ENCODE measurements at regions not wholly inside any gene's neighbourhood (a gene's known extent, or its start where the extent isn't known, plus 50 kb on each side); places are given as distances from the start of the nearest gene placed in this dataset.
"Not testable (repeated sequence)": the region's sequence is repeated elsewhere in the genome, so short reads cannot be mapped to it uniquely, and the experiment has no call there.

DNA sequence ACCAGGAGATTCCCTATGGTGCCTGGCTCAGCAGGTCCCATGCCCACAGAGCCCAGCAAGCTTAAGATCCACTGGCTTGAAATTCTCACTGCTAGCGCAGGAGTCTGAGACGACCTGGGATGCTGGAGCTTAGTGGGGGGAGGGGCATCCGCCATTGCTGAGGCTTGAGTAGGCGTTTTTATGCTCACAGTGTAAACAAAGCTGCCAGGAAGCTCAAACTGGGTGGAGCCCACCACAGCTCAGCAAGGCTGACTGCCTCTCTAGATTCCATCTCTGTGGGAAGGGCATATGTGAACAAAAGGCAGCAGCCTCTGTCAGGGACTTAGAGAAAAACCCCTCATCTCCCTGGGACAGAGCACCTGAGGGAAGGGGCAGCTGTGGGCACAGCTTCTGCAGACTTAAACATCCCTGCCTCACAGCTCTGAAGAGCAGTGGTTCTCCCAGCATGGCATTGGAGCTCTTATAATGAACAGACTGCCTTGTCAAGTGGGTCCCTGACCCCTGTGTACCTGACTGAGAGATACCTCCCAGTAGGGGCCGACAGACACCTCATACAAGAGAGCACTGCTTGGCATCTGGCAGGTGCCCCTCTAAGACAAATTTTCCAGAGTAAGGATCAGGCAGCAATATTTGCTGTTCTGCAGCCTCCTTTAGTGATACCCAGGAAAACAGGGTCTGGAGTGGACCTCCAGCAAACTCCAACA, 231.5 kb upstream of the SETMAR start:
- DNase-seq (ENCODE audit: low spot score), result no peak

GRCh38 chr3:4077278-4077677, 225.9 kb upstream of the SETMAR start:
- DNase-seq (ENCODE audit: low spot score), result not testable (repeated sequence)

DNA sequence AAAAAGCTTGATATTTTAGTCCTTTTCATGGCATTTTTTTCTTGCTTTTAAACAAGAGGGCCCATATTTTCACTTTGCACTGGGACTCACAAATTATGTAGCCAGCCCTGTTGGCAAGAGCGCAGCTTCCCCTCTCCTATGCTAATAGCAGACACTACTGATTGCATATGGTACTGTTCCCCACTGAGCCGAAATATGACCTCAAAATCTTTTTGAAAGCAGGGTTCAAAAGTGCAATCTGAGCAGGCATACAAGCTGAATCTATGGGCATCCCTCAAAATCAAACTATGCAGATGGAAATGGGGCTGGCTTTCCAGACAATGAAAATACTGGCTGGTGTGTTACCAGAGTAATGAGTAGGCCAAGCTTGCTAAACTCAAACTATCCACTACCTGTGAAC, 225.2 kb upstream of the SETMAR start:
- no peak for DNase-seq (ENCODE audit: low spot score)

DNA sequence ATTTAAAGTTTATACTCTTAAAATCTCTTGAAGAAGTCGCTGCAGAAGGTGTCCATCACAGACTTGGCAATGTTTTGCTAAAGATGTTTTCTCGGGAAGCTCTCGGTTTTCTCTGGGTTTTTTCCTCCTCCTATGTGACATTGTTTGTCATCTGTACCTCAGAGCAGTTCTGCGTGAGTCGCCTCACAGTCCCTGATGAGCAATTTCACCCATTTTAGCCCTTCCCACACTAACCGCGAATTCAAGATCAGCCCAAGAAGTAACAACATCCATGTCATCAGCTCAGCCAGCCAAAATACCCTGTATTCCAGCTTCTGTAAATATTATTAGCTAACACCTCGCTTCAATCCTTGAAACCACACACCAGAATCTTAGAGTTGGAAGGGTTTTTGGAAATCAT, 224.3 kb upstream of the SETMAR start:
- no peak for DNase-seq (ENCODE audit: low spot score)

GRCh38 chr3:4079339-4080195, 223.6 kb upstream of the SETMAR start:
- DNase-seq (ENCODE audit: low spot score), result no peak

- peak; percentile 7 for DNase-seq (ENCODE audit: low spot score)
Observed at GRCh38 chr3:4083225-4084015, 219.7 kb upstream of the SETMAR start.

DNA sequence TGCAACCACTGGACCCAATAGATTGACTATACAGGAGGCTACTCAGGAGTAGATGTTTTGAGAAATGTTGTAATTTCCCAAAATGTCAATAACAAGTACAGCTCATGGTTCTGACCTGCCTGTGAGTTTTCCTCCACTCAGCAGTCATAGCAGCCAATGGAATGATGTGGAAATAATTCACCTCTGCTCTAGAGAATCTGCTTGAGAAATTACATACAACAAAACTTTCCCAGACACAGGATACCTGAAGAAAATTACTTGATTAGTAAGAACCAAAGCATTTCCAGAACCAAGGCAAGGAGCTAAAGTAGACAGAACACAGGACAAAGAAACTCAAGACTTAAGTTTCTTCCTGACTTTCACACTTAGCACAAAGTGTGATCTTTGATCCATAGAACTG, 218.9 kb upstream of the SETMAR start:
- DNase-seq (ENCODE audit: low spot score), result no peak

GRCh38 chr3:4086662-4087061, 216.5 kb upstream of the SETMAR start:
- DNase-seq (ENCODE audit: low spot score), result not testable (repeated sequence)

GRCh38 chr3:4091786-4092185, 211.4 kb upstream of the SETMAR start:
- DNase-seq (ENCODE audit: low spot score), result no peak

- no peak for DNase-seq (ENCODE audit: low spot score)
Observed at GRCh38 chr3:4097801-4098200, 205.4 kb upstream of the SETMAR start.

- DNase-seq (ENCODE audit: low spot score), result no peak
Observed at GRCh38 chr3:4099607-4100006, 203.6 kb upstream of the SETMAR start.

DNA sequence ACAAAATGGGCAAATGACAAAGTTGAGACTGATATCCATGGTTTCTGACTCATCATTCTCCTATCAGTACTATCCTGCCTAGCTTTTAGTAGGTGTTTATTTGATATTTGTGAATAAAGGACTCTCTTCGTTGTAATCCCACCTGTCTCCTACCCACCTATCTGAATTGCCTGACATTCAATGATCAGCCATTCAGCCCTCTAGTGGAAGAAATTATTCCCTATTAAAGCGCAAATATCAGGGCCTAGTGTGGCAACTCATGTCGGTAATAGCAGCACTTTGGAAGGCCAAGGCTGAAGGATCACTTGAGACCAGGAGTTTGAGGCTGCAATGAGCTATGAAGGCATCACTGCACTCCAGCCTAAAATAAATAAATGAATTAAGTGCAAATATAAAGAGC, 195.7 kb upstream of the SETMAR start:
- DNase-seq (ENCODE audit: low spot score), result no peak

GRCh38 chr3:4113811-4114522, 189.2 kb upstream of the SETMAR start:
- DNase-seq (ENCODE audit: low spot score), result no peak

DNA sequence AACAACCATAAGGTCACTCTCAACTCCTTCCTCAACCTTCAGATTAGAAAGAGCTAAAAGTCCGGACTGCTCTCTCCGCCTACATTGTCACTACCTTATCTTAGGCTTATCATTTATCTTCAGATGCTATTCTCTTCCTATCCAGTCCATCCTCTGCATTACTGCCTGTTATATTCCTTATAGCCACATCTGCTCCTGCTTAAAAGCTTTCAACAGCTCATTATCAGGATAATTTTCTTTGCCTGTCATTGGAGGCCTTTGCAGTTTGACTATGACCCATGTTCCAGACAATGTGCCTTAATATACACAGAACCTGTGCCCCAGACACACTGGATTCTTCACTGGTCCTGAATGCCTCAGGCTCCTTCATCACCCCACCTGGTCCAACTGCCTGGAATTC, 184.1 kb upstream of the SETMAR start:
- DNase-seq (ENCODE audit: low spot score), result no peak

DNA sequence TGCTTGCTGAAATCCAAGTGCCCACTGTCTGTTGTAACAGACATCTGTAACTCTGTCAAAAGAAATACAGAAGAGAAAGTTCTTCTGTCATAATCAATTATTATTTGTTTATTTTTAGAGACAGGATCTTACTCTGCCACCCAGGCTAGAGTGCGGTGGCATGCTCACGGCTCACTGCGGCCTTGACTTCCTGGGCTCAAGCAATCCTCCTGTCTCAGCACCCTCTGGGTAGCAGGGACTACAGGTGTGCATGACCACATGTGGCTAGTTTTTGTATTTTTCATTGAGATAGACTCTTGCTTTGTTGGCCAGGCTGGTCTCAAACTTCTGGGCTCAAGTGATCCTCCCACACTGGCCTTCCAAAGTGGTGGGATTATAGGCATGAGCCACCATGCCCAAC, 177.6 kb upstream of the SETMAR start:
- DNase-seq (ENCODE audit: low spot score), result no peak

DNA sequence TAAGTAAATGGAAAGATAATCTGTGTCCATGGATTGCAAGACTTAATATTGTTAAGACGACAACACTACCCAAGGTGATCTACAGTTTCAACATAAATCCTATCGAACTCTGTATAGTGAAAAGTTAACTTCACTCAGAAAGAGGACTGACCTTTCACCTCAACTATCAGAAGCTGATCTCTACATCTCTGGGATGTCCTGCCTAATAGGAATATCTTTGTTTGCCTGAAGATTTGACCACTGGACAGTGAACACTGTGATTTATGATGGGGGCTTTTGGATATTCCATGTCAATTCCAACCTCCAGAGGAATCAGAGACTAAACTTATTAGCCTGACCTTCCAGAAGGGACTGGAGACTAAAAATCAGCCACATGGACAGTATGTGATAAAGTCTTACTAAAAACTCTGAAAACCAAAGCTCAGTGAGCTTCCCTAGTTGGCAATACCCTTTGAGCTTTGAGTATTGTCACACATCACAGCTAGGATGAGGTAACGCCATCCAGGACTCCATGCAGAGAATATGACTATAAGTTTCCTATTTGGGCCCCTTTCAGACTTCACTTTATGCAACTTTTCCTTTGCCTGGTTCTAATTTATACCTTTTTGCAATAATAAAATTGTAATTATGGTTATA, 164.9 kb upstream of the SETMAR start:
- no peak for DNase-seq (ENCODE audit: low spot score)

GRCh38 chr3:4138786-4139431, 164.3 kb upstream of the SETMAR start:
- no peak for DNase-seq (ENCODE audit: low spot score)

GRCh38 chr3:4139462-4140140, 163.6 kb upstream of the SETMAR start:
- DNase-seq (ENCODE audit: low spot score), result no peak

DNA sequence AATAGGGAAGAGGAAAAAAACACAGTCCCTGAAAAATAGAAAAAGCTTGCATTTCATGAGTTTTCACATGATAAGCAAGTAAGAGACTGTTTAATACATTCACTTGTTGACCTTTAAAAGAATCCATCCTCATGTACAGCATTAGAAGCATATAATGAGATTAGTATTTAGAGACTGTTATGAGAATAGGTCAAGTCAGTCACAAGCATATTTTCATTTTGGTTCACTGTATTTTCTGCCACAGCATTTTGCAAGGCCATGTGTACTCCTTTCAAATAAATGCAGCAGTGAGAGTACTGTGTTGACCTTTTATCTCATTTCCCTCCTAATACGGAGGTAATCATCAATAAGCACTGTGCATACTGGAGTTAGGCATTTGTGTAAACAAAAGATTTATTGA, 162.2 kb upstream of the SETMAR start:
- no peak for DNase-seq (ENCODE audit: low spot score)

DNA sequence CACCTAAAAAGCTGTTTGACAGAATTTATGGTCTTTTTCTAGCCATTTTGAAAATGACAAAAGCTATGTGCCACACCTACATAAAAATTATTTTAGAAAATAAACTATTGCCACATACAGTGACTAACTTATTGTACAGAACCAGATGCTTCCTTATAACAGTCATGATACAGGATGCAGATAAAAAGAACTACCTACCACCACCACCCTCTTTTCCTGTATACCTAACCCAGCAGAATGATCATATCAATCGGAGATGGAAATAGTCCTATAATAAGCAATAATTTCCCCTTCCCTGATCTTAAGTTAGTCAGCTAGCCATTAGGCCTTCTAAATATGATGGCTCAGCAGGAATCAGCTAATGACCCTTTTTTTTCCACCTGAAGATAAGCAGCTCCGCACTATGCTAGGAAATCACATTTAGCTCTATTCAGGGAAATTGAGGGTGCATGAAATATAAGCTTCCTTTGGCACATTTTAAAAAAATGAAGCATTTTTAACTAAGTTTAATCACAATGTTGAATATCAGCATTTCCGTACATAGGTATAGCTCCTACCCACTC, 155.5 kb upstream of the SETMAR start:
- DNase-seq (ENCODE audit: low spot score), result no peak

Data from Ammon's horn (tissue), 1 donor.